HG02610 (cell line): ENCODE measurements at regions not wholly inside any gene's neighbourhood (a gene's known extent, or its start where the extent isn't known, plus 50 kb on each side); places are given as distances from the start of the nearest gene placed in this dataset.
"Not testable (repeated sequence)": the region's sequence is repeated elsewhere in the genome, so short reads cannot be mapped to it uniquely, and the experiment has no call there.

Experiments
- ATAC-seq: cut with Tn5 transposase; IDR thresholded peaks from one replicate; pipeline ENCODE4 v1.9.1; 2021; ENCODE audit warnings: mild to moderate bottlenecking, moderate library complexity; ENCODE audit not compliant: unreplicated experiment

- peak; percentile 2 for ATAC-seq
Observed at GRCh38 chr4:123599061-123599919, 202.7 kb downstream of the SPRY1 start.

DNA sequence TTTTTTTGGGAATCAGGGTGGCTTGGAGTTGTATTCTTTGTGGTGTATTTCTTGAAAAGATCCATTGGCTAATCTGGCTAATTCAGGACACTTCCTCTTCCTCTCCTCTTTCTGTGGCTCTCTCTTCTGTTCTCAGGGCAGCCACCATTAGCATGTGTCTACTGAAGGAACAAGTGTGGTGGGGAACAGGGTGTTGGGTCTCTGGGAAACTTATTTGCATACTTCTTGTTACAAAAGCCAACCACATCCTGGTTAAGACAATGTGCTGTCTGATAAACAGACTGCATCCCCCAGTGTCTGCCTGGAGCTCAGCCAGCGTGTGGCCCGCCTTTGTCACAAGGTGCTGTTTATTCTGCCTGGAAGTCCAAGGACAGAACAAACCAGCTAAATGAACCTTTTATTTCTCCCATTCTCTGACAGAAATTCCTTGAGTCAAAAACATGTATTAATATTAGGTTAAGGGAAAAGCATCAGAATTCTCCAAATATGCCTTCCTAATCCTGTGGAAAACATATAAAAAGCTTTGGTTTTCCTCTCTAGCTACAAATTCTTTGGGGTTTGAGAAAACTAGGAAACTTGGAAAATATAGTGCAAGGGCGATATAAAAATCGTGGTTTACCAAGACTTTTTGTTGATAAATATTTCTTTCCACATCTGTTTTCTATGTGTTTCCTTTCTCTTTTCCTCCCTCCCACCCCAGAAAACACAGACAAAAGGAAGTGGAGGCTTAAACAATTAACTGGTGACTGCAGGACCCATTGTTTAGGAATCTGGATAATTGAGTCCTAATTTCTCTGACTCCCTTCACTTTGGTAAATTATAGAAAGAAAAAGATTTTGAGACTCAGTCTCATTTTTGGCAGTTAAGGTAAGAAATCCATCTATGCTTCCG is 203.6 kb downstream of the SPRY1 start:
- ATAC-seq = peak; percentile 100

DNA sequence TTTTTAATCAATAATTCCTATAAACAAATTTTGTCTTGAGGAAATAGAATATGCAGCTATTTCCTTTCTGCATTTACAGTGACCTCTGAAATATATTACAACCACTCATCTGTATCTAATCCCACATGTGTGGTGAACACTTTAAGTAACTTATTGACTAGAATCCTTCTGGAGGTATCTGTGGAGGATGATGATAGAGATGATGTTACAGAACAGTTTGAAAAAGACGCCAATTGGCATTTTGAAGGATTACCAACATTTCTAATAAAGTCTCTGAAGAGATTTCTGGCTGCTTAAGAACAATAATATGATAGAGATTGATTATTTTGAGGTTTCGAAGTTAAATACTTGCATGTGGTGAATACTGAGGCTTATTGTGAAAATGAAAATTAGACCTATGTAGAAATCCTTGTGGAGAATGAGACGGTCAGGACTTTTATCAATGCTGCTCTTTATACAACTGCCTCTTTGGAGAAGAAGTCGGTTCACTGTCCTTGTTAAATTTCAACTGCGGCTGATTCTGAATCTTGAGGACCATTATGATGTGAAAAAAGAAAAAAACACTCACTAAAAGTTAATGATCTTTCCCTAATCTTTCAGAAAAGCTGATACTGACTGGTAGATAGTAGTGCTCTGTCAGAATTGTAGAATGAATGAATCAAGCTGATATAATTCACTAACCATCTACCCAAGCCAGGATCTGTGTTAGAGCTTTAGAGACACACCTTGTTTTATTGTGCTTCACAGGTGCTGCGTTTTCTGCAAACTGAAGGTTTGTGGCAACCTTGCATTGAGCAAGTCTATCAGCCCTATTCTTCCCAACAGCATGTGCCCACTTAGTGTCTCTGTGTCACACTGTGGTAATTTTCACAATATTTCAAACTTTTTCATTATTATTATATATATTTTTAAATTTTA is 204.7 kb downstream of the SPRY1 start:
- no peak for ATAC-seq

DNA sequence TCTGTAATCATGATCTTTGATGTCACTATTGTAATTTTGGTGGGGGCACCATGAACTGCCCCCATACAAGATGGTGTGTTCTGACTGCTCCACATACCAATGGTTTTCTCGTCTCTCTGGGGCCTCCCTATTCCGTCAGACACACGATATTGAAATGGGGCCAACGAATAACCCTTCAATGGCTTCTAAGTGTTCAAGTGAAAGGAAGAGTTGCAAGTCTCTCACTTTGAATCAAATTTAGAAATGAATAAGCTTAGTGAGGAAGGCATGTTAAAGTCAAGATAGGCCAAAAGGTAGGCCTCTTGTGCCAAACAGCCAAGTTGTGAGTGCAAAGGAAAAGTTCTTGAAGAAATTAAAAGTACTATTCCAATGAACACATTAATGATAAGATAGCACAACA is 205.4 kb downstream of the SPRY1 start:
- no peak for ATAC-seq

DNA sequence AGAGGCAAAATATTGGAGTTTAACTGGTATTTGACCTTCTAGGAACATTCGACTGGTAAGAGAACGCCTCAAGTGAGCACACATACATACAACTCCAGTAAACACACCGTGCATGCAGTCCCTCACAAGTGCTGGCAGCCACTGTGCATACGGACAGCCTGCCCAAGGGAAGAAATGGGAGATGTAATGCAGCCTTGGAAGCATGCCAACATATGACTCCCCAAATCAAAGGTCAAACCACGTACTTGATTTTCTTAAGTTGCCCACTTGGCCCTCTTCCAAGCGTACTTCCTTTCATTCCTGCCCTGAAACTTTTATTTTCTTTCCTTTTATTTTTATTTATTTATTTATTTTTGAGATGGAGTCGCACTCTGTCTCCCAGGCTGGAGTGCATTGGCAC is 206.6 kb downstream of the SPRY1 start:
- ATAC-seq = no peak

DNA sequence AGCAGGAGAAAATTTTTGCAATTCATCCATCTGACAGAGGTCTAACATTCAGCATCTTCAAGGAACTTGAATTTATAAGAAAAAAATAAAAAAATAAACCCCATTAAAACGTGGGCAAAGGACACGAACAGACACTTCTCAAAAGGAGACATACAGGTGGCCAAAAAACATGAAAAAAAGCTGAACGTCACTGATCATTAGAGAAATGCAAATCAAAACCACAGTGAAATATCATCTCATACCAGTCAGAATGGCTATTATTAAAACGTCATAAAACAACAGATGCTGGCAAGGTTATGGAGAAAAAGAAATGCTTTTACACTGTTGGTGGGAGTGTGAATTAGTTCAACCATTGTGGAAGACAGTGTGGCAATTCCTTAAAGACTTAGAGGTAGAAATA is 209.2 kb downstream of the SPRY1 start:
- ATAC-seq = not testable (repeated sequence)

- no peak for ATAC-seq
Observed at GRCh38 chr4:123606336-123606735, 209.7 kb downstream of the SPRY1 start.

- peak; percentile 74 for ATAC-seq
Observed at GRCh38 chr4:123606946-123607542, 210.4 kb downstream of the SPRY1 start.

- ATAC-seq = no peak
Observed at GRCh38 chr4:123609829-123610228, 213.2 kb downstream of the SPRY1 start.

GRCh38 chr4:123613586-123614344 is 217.2 kb downstream of the SPRY1 start:
- ATAC-seq = no peak

- no peak for ATAC-seq
Observed at GRCh38 chr4:123615901-123616300, 219.3 kb downstream of the SPRY1 start.

DNA sequence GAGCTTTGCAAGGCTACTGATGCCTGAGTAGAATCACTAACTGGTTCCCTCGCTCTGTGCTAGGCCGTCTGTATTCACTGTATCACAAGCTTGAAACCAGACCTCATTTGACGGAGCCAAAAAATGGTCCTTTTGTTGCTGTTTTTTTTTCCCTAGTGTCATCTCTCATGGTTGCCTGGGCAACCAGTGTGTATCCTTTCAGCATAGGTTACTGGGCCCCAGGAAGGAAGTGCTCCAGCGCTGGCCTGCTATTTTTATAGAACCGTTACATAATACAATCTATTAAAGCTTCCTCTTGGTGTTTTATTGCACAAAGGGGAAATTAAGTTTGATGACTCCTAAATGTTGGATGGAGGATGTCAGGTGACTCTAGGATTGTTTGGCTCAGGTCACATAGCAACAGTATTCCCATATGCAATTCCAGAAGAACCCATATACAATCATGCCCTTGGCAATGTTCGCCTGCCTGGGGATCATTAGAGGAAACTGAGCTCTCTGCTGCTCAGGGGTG is 220.4 kb downstream of the SPRY1 start:
- ATAC-seq = peak; percentile 74

GRCh38 chr4:123617791-123618190 is 221.2 kb downstream of the SPRY1 start:
- ATAC-seq = no peak

DNA sequence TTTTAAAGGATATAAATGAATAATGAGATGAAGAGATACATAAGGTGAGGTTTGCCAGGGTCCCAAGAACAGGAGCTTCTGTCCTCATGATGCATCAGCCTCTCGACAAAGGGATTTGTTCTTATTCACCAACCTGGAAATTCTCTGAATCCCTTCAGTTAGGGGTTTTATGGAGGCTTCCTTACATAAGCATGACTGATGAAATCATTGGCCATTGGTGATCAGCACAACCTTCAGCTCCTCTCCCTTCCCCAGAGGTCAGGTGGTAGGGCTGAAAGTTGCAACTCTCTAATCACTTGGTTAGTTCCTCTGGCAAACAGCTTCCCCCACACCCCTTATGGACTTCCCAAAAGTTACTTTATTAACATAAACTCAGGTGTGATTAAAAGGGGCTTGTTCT is 222.0 kb downstream of the SPRY1 start:
- ATAC-seq = no peak

- no peak for ATAC-seq
Observed at GRCh38 chr4:123619326-123619725, 222.7 kb downstream of the SPRY1 start.

DNA sequence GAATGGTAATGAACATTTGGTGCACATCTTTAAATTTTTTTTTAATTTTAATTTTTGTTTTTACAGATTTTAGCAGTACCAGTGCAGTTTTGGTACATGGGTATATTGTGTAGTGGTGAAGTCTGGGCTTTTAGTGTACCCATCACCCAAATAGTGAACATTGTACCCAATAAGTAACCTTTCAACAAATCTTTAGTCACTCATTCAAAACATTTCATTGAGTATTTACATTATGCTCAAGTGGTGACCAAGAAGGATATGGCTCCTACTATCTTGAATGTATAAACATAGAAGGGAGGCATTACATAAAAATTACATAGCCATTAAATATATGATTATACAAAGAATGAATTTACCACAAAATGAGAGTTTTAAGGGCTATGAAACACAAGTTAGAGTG is 223.3 kb downstream of the SPRY1 start:
- no peak for ATAC-seq

DNA sequence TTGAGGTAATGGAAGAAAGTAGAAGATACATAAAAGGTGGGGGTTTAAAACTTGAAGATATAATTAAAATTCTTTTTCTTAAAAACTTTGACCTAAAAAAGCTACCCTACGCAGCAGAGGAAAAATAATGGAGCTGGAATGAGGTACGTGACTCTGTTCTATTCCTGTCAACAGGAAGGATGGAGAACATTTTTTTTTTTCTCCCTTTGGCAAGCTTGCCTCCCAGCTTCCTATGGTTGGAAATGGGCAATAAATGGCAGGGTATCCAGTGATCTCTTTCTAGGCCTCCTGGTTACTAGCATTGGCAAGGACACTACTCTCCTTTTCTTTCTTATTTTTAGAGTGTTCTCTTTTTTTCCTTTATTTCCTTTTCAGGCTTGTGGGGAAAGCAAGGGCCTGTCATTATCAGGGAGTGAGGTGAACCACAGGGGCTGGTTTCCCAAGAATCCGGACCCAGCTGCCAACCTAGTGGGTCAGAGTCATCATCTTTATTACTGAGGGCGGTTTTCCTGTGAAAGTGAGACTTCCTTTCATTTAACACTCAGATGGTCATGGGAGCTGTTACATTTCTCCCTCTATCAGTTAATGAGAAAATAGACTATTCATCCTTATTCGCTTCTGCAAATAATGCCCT is 224.6 kb downstream of the SPRY1 start:
- ATAC-seq = no peak

DNA sequence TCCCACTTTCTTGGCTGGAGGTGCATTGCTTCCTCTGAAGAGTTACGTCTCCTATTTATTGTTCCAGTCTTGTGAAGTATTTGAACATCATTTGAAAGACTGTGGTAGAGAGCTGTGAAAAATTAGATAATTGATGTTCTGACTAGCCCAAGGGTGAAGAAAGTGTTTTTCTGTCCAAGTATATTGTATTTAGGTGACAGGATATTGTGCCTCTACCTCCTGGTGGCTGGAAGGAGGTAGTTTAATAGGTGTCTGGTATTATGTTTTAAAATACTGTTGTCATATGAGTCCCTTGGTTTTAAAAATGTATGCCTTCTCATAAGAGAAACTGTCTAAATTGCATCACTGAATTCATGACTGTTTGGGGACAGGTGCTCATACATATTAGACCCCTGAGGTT is 226.0 kb downstream of the SPRY1 start:
- ATAC-seq = no peak

GRCh38 chr4:123623611-123624010 is 227.0 kb downstream of the SPRY1 start:
- no peak for ATAC-seq
